ENCODE measurements at regions not wholly inside any gene's neighbourhood (a gene's known extent, or its start where the extent isn't known, plus 50 kb on each side); places are given as distances from the start of the nearest gene placed in this dataset.

DNA sequence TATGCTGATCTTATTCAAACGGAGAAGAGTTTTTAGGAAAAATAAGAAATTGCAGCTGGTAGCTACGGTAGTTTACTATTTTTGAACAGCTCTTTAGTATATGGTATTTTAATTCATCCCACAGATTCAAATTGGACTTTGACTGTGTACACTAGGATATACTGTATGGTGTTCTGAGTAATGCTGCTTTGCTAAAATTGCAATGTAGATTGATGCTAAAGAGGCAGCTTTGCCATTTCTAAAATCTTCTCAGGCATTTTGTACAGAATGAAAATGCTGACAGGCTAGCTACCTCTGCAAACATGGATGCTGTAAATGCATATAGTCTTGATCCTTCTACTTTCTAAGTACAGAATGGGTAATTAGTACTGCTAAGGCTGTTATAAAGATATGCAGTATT is 826.6 kb upstream of the POU3F3 start:
- Mint-ChIP-seq H3K4me1 (no peaks in the 10 kb centered on the region), H3K9me3 (no peaks in the 10 kb centered on the region), H3K4me3 (no peak overlapping the region), H3K27ac (no peak overlapping the region), H3K36me3 (no peaks in the 10 kb centered on the region), H3K27me3 (no peaks in the 10 kb centered on the region)

DNA sequence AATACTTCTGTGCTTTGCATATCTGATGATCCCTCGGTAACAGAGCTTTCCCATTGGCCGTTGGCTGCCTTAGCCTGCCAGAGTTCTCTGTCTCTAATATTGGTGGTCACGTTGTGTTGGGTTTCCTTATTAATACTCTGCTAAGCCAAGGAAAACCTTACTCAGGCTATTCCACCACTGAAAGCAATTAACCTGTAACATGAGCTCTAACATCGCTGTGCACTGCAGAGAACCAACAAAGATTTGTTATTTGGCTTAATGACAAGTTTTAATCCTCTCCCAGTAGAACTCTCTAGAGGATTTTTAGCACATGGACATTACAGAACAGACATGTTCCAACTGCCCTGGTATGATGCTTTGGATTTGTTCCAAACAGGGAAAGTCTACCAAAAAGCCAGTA is 825.9 kb upstream of the POU3F3 start:
- Mint-ChIP-seq H3K4me3 (no peak overlapping the region), H3K27ac (no peak overlapping the region), H3K36me3 (no peaks in the 10 kb centered on the region), H3K4me1 (no peaks in the 10 kb centered on the region), H3K9me3 (no peaks in the 10 kb centered on the region), H3K27me3 (no peaks in the 10 kb centered on the region)

DNA sequence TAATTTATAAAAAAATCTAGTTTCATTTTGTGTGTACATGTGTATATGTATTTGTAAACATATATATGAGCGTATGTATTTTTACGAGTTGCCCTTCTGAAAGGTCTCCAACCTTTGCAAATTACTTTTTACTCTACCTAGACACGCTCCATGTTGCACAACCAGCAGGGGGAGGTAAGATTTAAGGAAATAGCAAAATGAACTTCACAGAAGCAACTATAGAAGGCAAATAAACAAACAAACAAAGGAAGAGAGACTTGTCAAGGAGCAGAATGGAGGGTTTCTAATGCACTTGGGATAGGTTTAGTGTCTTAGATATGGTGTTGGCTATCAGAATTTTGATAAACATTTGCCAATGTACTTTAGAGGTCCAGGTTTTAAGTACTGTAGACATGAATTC is 820.5 kb upstream of the POU3F3 start:
- no peak overlapping the region for H3K27ac Mint-ChIP-seq
- no peaks in the 10 kb centered on the region for H3K27me3 Mint-ChIP-seq
- H3K4me1 Mint-ChIP-seq: no peaks in the 10 kb centered on the region
- no peaks in the 10 kb centered on the region for H3K9me3 Mint-ChIP-seq
- H3K36me3 Mint-ChIP-seq: no peaks in the 10 kb centered on the region
- H3K4me3 Mint-ChIP-seq: no peak overlapping the region

DNA sequence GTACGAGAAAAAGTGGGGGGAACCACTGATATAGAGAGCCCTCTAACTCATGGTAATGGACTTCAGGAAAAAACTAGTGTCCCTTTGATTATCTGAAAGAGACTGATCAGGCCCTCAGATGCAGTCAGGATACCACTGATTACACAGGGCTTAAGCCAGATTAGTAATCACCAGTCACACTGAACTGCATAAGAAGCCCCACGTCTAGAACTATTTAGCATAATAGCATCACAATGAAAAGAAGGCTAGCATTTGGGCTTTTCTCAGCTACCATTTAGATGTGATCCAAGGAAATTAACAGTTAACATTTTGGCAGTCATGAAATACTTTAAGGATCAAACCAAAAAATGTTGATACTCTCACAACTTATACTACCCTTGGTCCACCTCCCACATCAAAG is 813.1 kb upstream of the POU3F3 start:
- Mint-ChIP-seq H3K27me3 (no peaks in the 10 kb centered on the region), H3K9me3 (no peaks in the 10 kb centered on the region), H3K27ac (no peak overlapping the region), H3K4me3 (no peak overlapping the region), H3K4me1 (no peaks in the 10 kb centered on the region), H3K36me3 (no peaks in the 10 kb centered on the region)

DNA sequence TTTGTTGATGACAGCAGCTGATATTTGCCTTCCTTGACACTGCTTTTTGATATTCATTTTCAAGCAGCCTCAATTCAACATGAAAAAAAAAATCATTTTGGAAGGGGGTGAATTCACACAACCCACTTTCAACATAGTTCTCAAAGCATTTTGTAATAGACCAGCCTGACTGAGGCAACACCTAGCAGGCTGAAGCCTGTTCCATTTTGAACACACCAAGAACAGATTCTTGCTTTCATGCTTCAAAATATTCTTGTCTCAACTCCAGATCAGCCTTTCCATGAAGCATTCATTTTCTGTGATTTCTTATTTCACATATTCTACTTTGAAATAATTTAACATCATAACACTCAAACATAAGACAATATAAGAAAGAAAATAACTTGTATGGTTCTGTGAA is 812.6 kb upstream of the POU3F3 start:
- H3K27me3 Mint-ChIP-seq: no peaks in the 10 kb centered on the region
- H3K4me1 Mint-ChIP-seq: no peaks in the 10 kb centered on the region
- H3K9me3 Mint-ChIP-seq: no peaks in the 10 kb centered on the region
- no peaks in the 10 kb centered on the region for H3K36me3 Mint-ChIP-seq
- H3K4me3 Mint-ChIP-seq: no peak overlapping the region
- H3K27ac Mint-ChIP-seq: no peak overlapping the region

DNA sequence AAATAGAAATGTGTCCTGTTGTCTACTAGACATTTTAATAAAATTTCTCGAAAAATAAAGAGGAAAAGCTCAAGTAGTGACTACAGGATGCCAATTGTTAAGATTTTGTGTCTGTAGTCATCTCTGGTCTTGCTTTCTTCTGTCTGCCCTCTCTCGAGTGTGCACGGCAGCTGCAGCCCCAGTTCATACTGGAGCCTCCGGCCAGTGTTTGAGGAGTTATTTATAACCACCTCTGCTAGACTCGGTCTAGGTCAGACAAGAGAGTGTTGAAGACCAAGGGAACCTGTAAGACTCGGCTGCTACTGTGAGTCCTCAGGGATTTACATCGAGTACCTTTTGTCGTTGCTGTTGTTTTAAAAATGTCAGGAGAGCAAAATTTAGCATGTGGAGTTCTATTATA is 810.1 kb upstream of the POU3F3 start:
- Mint-ChIP-seq H3K27me3 (no peaks in the 10 kb centered on the region), H3K27ac (no peak overlapping the region), H3K9me3 (no peaks in the 10 kb centered on the region), H3K4me3 (no peak overlapping the region), H3K36me3 (no peaks in the 10 kb centered on the region), H3K4me1 (no peaks in the 10 kb centered on the region)

DNA sequence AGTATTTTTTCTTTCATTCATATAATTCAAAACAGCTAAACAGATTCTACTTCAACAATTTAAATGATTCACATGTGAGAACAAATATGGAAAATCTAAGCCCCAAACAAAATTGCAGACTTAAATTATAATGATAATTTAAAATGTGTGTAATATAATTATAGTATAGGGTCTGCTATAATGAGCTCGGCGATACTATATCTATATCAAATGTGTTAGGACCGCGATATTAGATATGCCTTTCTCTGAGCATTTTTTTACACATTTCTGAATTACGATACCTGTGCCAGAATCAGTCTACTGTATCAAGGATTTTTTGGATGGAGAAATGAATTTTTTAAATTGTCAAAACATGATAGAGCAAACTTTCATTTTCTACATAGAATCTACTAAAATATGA is 808.8 kb upstream of the POU3F3 start:
- Mint-ChIP-seq H3K36me3 (no peaks in the 10 kb centered on the region), H3K4me3 (no peak overlapping the region), H3K4me1 (no peaks in the 10 kb centered on the region), H3K9me3 (no peaks in the 10 kb centered on the region), H3K27me3 (no peaks in the 10 kb centered on the region), H3K27ac (no peak overlapping the region)

DNA sequence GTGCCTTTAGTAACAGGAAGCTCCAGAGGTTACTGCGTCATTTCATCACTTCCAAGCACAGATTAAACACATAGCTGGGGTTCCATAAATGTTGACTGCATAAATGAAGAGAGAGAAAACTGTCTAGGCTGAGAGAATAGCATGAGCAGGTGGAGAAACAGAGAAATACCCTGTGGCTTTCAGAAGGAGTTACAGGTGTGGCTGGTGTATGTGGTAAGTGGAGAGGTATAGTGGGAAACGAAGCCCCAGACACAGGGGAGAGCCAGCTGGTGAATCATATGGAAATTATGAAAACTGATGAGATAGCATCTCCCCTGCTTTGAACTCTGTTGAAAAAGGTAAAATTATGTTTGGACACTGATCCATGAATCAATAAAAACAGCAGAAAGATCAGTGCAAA is 807.4 kb upstream of the POU3F3 start:
- Mint-ChIP-seq H3K4me1 (no peaks in the 10 kb centered on the region), H3K27ac (no peak overlapping the region), H3K36me3 (no peaks in the 10 kb centered on the region), H3K27me3 (no peaks in the 10 kb centered on the region), H3K9me3 (no peaks in the 10 kb centered on the region), H3K4me3 (no peak overlapping the region)

DNA sequence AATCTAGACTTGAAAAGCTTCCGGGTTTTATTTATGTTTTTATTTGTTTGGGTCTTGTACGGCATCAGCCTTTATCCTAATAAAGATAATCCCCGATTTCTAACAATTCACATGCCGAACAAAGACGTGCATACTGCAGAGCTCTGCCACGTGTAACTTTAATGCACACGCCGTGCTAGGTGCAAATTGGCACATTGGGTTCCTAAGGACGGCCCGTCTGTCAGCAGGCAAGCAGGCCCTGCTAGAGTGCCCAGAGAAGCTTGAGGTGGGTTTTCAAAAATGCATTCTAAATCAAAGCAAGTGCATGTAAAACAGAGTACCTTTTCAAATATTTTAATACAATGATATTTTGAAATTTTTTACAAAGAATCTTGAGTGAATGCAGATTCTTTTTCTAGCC is 806.4 kb upstream of the POU3F3 start:
- Mint-ChIP-seq H3K27ac (no peak overlapping the region), H3K9me3 (no peaks in the 10 kb centered on the region), H3K4me3 (no peak overlapping the region), H3K27me3 (no peaks in the 10 kb centered on the region), H3K4me1 (no peaks in the 10 kb centered on the region), H3K36me3 (no peaks in the 10 kb centered on the region)

DNA sequence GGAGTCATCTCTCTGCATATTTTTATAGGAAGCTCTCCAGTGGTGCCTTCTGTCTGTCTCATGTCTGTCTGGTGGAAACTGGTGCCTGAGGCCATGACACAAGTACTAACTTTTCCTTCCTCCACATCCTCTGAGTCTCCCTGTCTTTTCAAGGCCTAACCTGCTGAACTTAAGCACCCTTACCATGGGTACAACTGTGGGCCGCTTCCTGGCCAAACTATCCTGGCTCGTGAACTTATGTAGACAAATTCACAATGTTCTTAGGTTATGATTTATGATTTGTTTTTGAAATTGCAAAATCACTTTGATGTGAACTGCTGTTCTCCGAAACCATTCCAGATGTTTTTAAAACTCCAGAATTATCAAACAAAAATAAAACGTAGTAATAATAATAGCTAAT is 804.5 kb upstream of the POU3F3 start:
- no peaks in the 10 kb centered on the region for H3K9me3 Mint-ChIP-seq
- H3K4me1 Mint-ChIP-seq: no peaks in the 10 kb centered on the region
- no peaks in the 10 kb centered on the region for H3K27me3 Mint-ChIP-seq
- H3K27ac Mint-ChIP-seq: no peak overlapping the region
- H3K4me3 Mint-ChIP-seq: no peak overlapping the region
- H3K36me3 Mint-ChIP-seq: no peaks in the 10 kb centered on the region

DNA sequence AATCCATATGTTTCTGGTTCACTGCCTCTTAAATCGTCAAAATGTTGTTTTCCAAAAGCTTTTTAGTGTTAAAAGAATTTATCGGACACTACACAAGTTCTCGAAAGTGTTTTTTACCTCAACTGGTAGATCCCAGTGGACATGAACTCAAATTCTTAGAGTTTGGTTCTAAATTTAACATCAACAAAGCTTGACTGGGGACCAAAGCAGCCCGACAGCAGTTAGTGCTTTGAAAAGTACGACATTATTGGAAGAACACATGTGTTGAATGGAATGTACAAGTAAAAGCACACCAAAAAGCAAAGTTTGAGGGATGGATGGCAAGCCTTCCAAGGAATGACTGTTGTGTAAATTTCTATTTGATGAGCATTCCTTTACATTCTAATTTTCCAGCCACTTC is 803.9 kb upstream of the POU3F3 start:
- H3K27ac Mint-ChIP-seq: no peak overlapping the region
- H3K4me3 Mint-ChIP-seq: no peak overlapping the region
- H3K4me1 Mint-ChIP-seq: no peaks in the 10 kb centered on the region
- H3K9me3 Mint-ChIP-seq: no peaks in the 10 kb centered on the region
- H3K36me3 Mint-ChIP-seq: no peaks in the 10 kb centered on the region
- no peaks in the 10 kb centered on the region for H3K27me3 Mint-ChIP-seq

DNA sequence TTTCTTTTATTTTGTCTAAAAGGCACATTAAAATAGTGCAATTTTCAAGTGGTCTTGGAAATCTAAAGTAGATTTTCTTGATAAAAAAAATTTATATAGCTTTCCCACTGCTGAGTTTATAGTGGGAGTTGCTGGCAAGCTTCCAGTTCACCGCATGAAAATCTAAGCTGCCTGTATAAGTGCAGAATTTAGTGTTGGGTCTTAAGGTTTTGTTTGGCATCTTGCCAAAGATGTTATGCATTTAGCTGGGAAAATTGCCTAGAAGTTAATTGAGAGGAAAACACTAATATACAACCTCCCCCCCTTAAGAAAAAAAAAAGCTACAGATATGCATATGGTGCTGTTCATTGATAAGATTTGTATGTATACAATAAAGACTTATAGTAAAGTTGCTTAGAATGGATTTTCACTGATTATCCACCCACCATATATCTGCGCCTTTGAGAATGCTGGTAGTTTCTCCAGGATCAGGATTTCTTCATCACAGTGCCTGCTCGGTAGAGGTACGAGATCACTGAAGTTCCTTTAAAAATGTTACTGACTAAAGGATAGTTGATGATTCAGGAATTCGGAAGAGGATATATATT is 803.2 kb upstream of the POU3F3 start:
- no peaks in the 10 kb centered on the region for H3K9me3 Mint-ChIP-seq
- H3K27me3 Mint-ChIP-seq: no peaks in the 10 kb centered on the region
- no peaks in the 10 kb centered on the region for H3K36me3 Mint-ChIP-seq
- H3K27ac Mint-ChIP-seq: no peak overlapping the region
- H3K4me1 Mint-ChIP-seq: no peaks in the 10 kb centered on the region
- H3K4me3 Mint-ChIP-seq: no peak overlapping the region

DNA sequence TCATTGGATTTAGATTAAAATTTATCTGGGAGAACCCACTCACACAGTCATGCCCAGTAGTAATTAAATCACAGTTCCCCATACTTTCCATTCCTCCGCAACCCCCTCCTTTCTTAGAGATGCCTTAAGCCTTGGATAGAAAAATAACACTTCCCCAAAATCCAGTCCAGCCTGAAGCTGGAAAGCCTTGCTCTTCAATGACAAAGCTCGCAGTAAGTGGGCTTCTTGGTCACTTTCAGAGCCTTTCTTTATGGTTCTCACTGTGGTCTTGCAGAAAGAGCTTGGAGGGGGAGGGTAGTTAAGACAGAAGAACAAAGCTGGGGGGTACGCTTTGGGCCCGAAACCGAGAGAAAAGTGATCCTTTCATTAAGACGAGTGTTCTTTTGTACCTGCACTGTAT is 802.1 kb upstream of the POU3F3 start:
- Mint-ChIP-seq H3K36me3 (no peaks in the 10 kb centered on the region), H3K4me1 (no peaks in the 10 kb centered on the region), H3K27me3 (no peaks in the 10 kb centered on the region), H3K27ac (no peak overlapping the region), H3K4me3 (no peak overlapping the region), H3K9me3 (no peaks in the 10 kb centered on the region)

DNA sequence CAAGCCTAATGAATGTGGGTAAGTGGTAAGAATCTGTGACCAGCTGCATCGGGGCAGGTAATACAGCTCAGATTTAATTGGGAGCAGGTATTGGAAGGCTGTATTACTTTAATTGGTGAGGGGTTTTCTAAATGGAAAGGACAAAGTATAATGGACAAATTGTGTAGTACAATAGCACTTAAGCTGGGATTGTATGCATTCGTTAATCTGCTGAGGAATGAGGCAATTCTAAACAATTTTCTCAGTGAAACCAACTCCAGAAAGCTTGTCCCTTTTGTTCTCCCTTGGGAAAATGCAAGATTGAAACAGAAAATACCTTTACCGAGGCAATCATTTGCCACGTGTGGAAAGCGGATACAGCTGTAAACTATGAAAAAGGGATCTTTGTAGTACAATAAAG is 801.6 kb upstream of the POU3F3 start:
- H3K36me3 Mint-ChIP-seq: no peaks in the 10 kb centered on the region

DNA sequence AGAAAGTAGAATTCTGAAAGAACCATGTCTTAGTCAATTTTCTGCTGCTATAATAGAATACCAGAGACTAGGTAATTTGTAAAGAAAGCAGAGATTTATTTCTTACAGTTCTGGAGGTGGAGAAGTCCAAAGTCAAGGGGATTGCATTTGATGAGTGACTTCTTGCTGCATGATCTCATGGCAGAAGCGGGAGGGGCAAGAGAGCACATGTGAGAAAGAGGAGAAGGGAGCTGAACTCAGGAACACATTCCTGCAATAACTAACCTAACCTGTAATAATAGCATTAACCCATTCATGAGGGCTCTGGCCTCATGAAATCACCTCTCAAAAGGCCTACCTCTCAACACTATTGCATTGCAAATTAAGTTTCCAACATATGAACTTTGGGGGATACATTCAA is 797.5 kb upstream of the POU3F3 start:
- no peaks in the 10 kb centered on the region for H3K36me3 Mint-ChIP-seq
- no peak overlapping the region for H3K4me3 Mint-ChIP-seq
- H3K9me3 Mint-ChIP-seq: peaks cover 4% of the 10 kb centered on the region
- no peak overlapping the region for H3K27ac Mint-ChIP-seq
- H3K27me3 Mint-ChIP-seq: no peaks in the 10 kb centered on the region
- no peaks in the 10 kb centered on the region for H3K4me1 Mint-ChIP-seq

More for the DNA sequence above, 801.6 kb upstream of the POU3F3 start:
- no peaks in the 10 kb centered on the region for H3K27me3 Mint-ChIP-seq
- H3K4me3 Mint-ChIP-seq: no peak overlapping the region
- H3K27ac Mint-ChIP-seq: no peak overlapping the region
- no peaks in the 10 kb centered on the region for H3K9me3 Mint-ChIP-seq
- no peaks in the 10 kb centered on the region for H3K4me1 Mint-ChIP-seq

DNA sequence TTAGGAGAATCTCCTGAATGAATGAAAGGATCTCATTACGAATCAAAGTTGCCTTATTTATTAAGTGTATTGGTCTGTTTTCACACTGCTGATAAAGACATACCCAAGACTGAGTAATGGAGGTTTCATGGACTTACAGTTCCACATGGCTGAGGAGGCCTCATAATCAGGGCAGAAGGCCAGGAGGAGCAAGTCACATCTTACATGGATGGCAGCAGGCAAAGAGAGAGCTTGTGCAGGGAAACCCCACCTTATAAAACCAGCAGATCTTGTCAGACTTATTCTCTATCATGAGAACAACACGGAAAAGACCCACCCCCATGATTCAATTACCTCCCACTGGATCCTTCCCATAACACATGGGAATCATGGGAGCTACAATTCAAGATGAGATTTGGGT is 785.2 kb upstream of the POU3F3 start:
- no peaks in the 10 kb centered on the region for H3K27me3 Mint-ChIP-seq
- no peak overlapping the region for H3K4me3 Mint-ChIP-seq
- H3K36me3 Mint-ChIP-seq: no peaks in the 10 kb centered on the region
- H3K4me1 Mint-ChIP-seq: no peaks in the 10 kb centered on the region
- H3K9me3 Mint-ChIP-seq: peaks cover 2% of the 10 kb centered on the region
- H3K27ac Mint-ChIP-seq: no peak overlapping the region

DNA sequence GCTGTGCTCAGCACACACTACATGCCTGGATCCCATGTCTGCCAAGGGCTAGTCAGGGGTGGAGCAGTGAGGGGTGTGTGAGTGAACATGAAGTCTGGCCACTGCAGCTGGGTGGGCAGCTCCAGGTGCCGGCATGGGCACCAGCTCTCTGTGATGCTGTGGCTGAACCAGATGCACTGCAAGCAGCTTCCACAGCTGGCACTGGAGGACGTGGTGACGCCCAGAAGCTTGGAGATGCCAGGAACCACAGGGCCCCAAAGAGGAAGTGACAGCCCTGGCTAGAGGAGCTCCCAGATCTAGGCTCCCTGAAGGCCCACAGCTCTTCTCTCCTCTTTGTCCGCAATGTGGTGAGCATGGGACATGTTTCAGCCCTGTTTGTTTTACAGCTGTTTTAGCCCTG is 776.3 kb upstream of the POU3F3 start:
- Mint-ChIP-seq H3K36me3 (no peaks in the 10 kb centered on the region), H3K4me1 (no peaks in the 10 kb centered on the region), H3K9me3 (peaks cover 4% of the 10 kb centered on the region), H3K4me3 (no peak overlapping the region), H3K27ac (peak overlapping the region; percentile 70), H3K27me3 (no peaks in the 10 kb centered on the region)

Measured in activated naive CD4-positive, alpha-beta T cell treated with anti-CD3 and anti-CD28 coated beads, Interleukin-2, amount 50 U/mL, for 24 hours (primary cell).